Right lung (tissue), 2 donors: ENCODE measurements at regions not wholly inside any gene's neighbourhood (a gene's known extent, or its start where the extent isn't known, plus 50 kb on each side); places are given as distances from the start of the nearest gene placed in this dataset.

Experiments
- DNase-seq, 2 donors: peaks; one replicate each; pipeline ENCODE4 v3.0.0-alpha.2; 2013

- DNase-seq: no peak
Observed at GRCh38 chr9:79962150-79962549, 390.4 kb downstream of the TLE4 start.

GRCh38 chr9:79955300-79955699 is 383.5 kb downstream of the TLE4 start:
- DNase-seq: no peak

GRCh38 chr9:79953908-79954307 is 382.1 kb downstream of the TLE4 start:
- no peak for DNase-seq

- DNase-seq: no peak
Observed at GRCh38 chr9:79952401-79952800, 380.6 kb downstream of the TLE4 start.

GRCh38 chr9:79946712-79947111 is 374.9 kb downstream of the TLE4 start:
- DNase-seq: no peak

GRCh38 chr9:79945495-79945894 is 373.7 kb downstream of the TLE4 start:
- no peak for DNase-seq

- DNase-seq: no peak
Observed at GRCh38 chr9:79945016-79945415, 373.3 kb downstream of the TLE4 start.

GRCh38 chr9:79940919-79941318 is 369.2 kb downstream of the TLE4 start:
- no peak for DNase-seq

- DNase-seq: peak in 1 of 2 donors; percentile 12
Observed at GRCh38 chr9:79939819-79940218, 368.1 kb downstream of the TLE4 start.

- DNase-seq: no peak
Observed at GRCh38 chr9:79936336-79936735, 364.6 kb downstream of the TLE4 start.

- DNase-seq: no peak
Observed at GRCh38 chr9:79929285-79929684, 357.5 kb downstream of the TLE4 start.

GRCh38 chr9:79928661-79929223 is 357.0 kb downstream of the TLE4 start:
- no peak for DNase-seq

- no peak for DNase-seq
Observed at GRCh38 chr9:79925326-79925725, 353.6 kb downstream of the TLE4 start.

GRCh38 chr9:79924836-79925235 is 353.1 kb downstream of the TLE4 start:
- no peak for DNase-seq

GRCh38 chr9:79917421-79917820 is 345.7 kb downstream of the TLE4 start:
- DNase-seq: no peak

GRCh38 chr9:79913867-79914266 is 342.1 kb downstream of the TLE4 start:
- DNase-seq: no peak

- DNase-seq: no peak
Observed at GRCh38 chr9:79912318-79913070, 340.7 kb downstream of the TLE4 start.

- DNase-seq: no peak
Observed at GRCh38 chr9:79911724-79912123, 340.0 kb downstream of the TLE4 start.

- DNase-seq: no peak
Observed at GRCh38 chr9:79902825-79903600, 331.2 kb downstream of the TLE4 start.

GRCh38 chr9:79900754-79901153 is 329.0 kb downstream of the TLE4 start:
- DNase-seq: no peak

- DNase-seq: no peak
Observed at GRCh38 chr9:79896390-79896980, 324.7 kb downstream of the TLE4 start.

GRCh38 chr9:79895232-79895631 is 323.5 kb downstream of the TLE4 start:
- DNase-seq: peak in 1 of 2 donors; percentile 3

- no peak for DNase-seq
Observed at GRCh38 chr9:79889369-79889768, 317.6 kb downstream of the TLE4 start.
